AG10803 (cell line): ENCODE measurements at regions not wholly inside any gene's neighbourhood (a gene's known extent, or its start where the extent isn't known, plus 50 kb on each side); places are given as distances from the start of the nearest gene placed in this dataset.

ENCODE experiments used
- DNase-seq: peaks from one replicate; pipeline ENCODE4 v3.0.0; 2010; ENCODE audit warnings: low read depth
- H3K4me3 ChIP-seq: 2 replicates; pipeline ENCODE4 v1.5.1; 2011; ENCODE audit warnings: mild to moderate bottlenecking, low read length, control low read depth
- CTCF ChIP-seq: conservative IDR thresholded peaks from 2 replicates; pipeline ENCODE4 v1.5.1; 2011; ENCODE audit warnings: mild to moderate bottlenecking, low read length, control low read depth, inconsistent platforms

GRCh38 chr18:65631766-65632165, 119.0 kb upstream of the CDH7 start:
- TF ChIP-seq CTCF: no peak
- no peak overlapping the region for H3K4me3 ChIP-seq
- DNase-seq: no peak

GRCh38 chr18:65628390-65628789, 122.4 kb upstream of the CDH7 start:
- DNase-seq: no peak
- no peak for TF ChIP-seq CTCF
- H3K4me3 ChIP-seq: no peak overlapping the region

GRCh38 chr18:65623676-65624075, 127.1 kb upstream of the CDH7 start:
- H3K4me3 ChIP-seq: no peak overlapping the region
- no peak for TF ChIP-seq CTCF
- no peak for DNase-seq

GRCh38 chr18:65622436-65622835, 128.4 kb upstream of the CDH7 start:
- no peak for DNase-seq
- no peak for TF ChIP-seq CTCF
- H3K4me3 ChIP-seq: no peak overlapping the region

GRCh38 chr18:65620076-65620696, 130.6 kb upstream of the CDH7 start:
- no peak overlapping the region for H3K4me3 ChIP-seq
- TF ChIP-seq CTCF: no peak
- DNase-seq: no peak

- no peak overlapping the region for H3K4me3 ChIP-seq
- TF ChIP-seq CTCF: no peak
- no peak for DNase-seq
These were observed 139.9 kb upstream of the CDH7 start for GRCh38 chr18:65610939-65611338.

- H3K4me3 ChIP-seq: no peak overlapping the region
- no peak for TF ChIP-seq CTCF
- no peak for DNase-seq
These were observed 142.3 kb upstream of the CDH7 start for GRCh38 chr18:65608471-65608870.
